HEK293 (cell line): ENCODE measurements at regions not wholly inside any gene's neighbourhood (a gene's known extent, or its start where the extent isn't known, plus 50 kb on each side); places are given as distances from the start of the nearest gene placed in this dataset.
"Not testable (repeated sequence)": the region's sequence is repeated elsewhere in the genome, so short reads cannot be mapped to it uniquely, and the experiment has no call there.

Experiments used
- CTCF ChIA-PET: fragments of 350-600 bp; formaldehyde crosslinking; extraction: SDS; loops from one replicate; lab custom pipeline; 2021; ENCODE audit warnings: antibody characterized with exemption; lab: Yijun Ruan, JAX
- POLR2A ChIA-PET: fragments of 300-600 bp; formaldehyde crosslinking; extraction: SDS; loops from one replicate; lab custom pipeline; 2020; ENCODE audit warnings: antibody characterized with exemption, inconsistent platforms; lab: Yijun Ruan, JAX
- H3K27ac ChIP-seq: fragments of 200-500 bp; sonication (Bioruptor generic); 2 replicates; pipeline ENCODE4 v1.5.1; 2014; ENCODE audit warnings: low read depth, low read length, control low read depth, inconsistent platforms; ENCODE audit errors: extremely low read depth
- H3K36me3 ChIP-seq, 2 experiments: fragments of 200-500 bp in 1 of 2; sonication (Bioruptor generic) in 1 of 2; 1 replicate in 1 of 2; 2 replicates in 1 of 2; pipeline ENCODE4 v1.5.1; 2014 to 2017; ENCODE audit warnings: inconsistent platforms in 2 of 2, low read length in 2 of 2; ENCODE audit not compliant: control insufficient read depth in 2 of 2, insufficient read depth in 1 of 2
- H3K4me1 ChIP-seq: fragments of 200-500 bp; sonication (Bioruptor generic); 2 replicates; pipeline ENCODE4 v1.5.1; 2014; ENCODE audit warnings: mild to moderate bottlenecking, low read length, inconsistent platforms; ENCODE audit not compliant: control insufficient read depth, insufficient read depth
- H3K4me3 ChIP-seq: 2 replicates; pipeline ENCODE4 v1.5.1; 2011; ENCODE audit warnings: low read depth, mild to moderate bottlenecking, control low read depth, low read length, moderate library complexity
- H3K9me3 ChIP-seq: fragments of 200-500 bp; sonication (Bioruptor generic); 2 replicates; pipeline ENCODE4 v1.5.1; 2014; ENCODE audit warnings: low read depth, low read length, inconsistent platforms; ENCODE audit not compliant: control insufficient read depth, insufficient read depth
- GLIS1 ChIP-seq: fragments of 450-650 bp; formaldehyde crosslinking; IDR thresholded peaks from 2 replicates; pipeline ENCODE4 v1.5.1; 2016; ENCODE audit warnings: missing biosample characterization, missing genetic modification characterization
- KLF9 ChIP-seq: fragments of 450-650 bp; formaldehyde crosslinking; IDR thresholded peaks from 2 replicates; pipeline ENCODE4 v1.5.1; 2016; ENCODE audit warnings: missing biosample characterization, missing genetic modification characterization, low read depth
- MZF1 ChIP-seq: fragments of 450-650 bp; formaldehyde crosslinking; IDR thresholded peaks from 2 replicates; pipeline ENCODE4 v1.5.1; 2017; ENCODE audit warnings: missing biosample characterization, missing genetic modification characterization, borderline replicate concordance
- OSR2 ChIP-seq: fragments of 450-650 bp; formaldehyde crosslinking; IDR thresholded peaks from 2 replicates; pipeline ENCODE4 v1.5.1; 2016; ENCODE audit warnings: missing biosample characterization, missing genetic modification characterization
- SCRT1 ChIP-seq: fragments of 450-650 bp; formaldehyde crosslinking; IDR thresholded peaks from 2 replicates; pipeline ENCODE4 v1.5.1; 2016; ENCODE audit warnings: missing biosample characterization, missing genetic modification characterization, borderline replicate concordance
- SCRT2 ChIP-seq: fragments of 450-650 bp; formaldehyde crosslinking; IDR thresholded peaks from 2 replicates; pipeline ENCODE4 v1.5.1; 2016; ENCODE audit warnings: missing biosample characterization, missing genetic modification characterization
- SP7 ChIP-seq: fragments of 450-650 bp; formaldehyde crosslinking; IDR thresholded peaks from 2 replicates; pipeline ENCODE4 v1.5.1; 2016; ENCODE audit warnings: missing biosample characterization, missing genetic modification characterization
- ZBTB17 ChIP-seq: fragments of 450-650 bp; formaldehyde crosslinking; IDR thresholded peaks from 2 replicates; pipeline ENCODE4 v1.5.1; 2016; ENCODE audit warnings: missing biosample characterization, missing genetic modification characterization
- ZNF18 ChIP-seq: fragments of 450-650 bp; formaldehyde crosslinking; IDR thresholded peaks from 2 replicates; pipeline ENCODE4 v1.5.1; 2016; ENCODE audit warnings: missing biosample characterization, missing genetic modification characterization
- ZNF2 ChIP-seq: fragments of 450-650 bp; formaldehyde crosslinking; IDR thresholded peaks from 2 replicates; pipeline ENCODE4 v1.5.1; 2016; ENCODE audit warnings: missing biosample characterization, missing genetic modification characterization
- ZNF362 ChIP-seq: fragments of 450-650 bp; formaldehyde crosslinking; IDR thresholded peaks from 2 replicates; pipeline ENCODE4 v1.5.1; 2016; ENCODE audit warnings: missing biosample characterization, missing genetic modification characterization
- ZNF394 ChIP-seq: fragments of 450-650 bp; formaldehyde crosslinking; IDR thresholded peaks from 2 replicates; pipeline ENCODE4 v1.5.1; 2016; ENCODE audit warnings: missing biosample characterization, missing genetic modification characterization, mild to moderate bottlenecking, moderate library complexity, borderline replicate concordance
- ZNF600 ChIP-seq: fragments of 450-650 bp; formaldehyde crosslinking; IDR thresholded peaks from 2 replicates; pipeline ENCODE4 v1.5.1; 2016; ENCODE audit warnings: missing biosample characterization, missing genetic modification characterization
- ZNF639 ChIP-seq: fragments of 450-650 bp; formaldehyde crosslinking; IDR thresholded peaks from 2 replicates; pipeline ENCODE4 v1.5.1; 2016; ENCODE audit warnings: missing biosample characterization, missing genetic modification characterization
- ZXDB ChIP-seq: fragments of 450-650 bp; formaldehyde crosslinking; IDR thresholded peaks from 2 replicates; pipeline ENCODE4 v1.5.1; 2016; ENCODE audit warnings: missing biosample characterization, missing genetic modification characterization

GRCh38 chr16:21517263-21517662, 82.1 kb upstream of the METTL9 start:
- H3K9me3 ChIP-seq, H3K4me3 ChIP-seq, POLR2A ChIA-PET, CTCF ChIA-PET, H3K36me3 ChIP-seq, H3K27ac ChIP-seq: not testable (repeated sequence)
- peak; percentile 97 for TF ChIP-seq SCRT1
- TF ChIP-seq OSR2 (tag by site-specific recombination) = peak; percentile 66; the same call in 1 of the 2 replicates
- peak; percentile 33; the same call in 1 of the 2 replicates for TF ChIP-seq KLF9 (tag by site-specific recombination)
- TF ChIP-seq ZNF639 (tag by site-specific recombination) = peak; percentile 80; the same call in 1 of the 2 replicates
- 0 out of 2 replicates have a peak, but pooled peaks have one; percentile 35 for TF ChIP-seq ZNF18 (tag by site-specific recombination)
- peak; percentile 26; the same call in 1 of the 2 replicates for TF ChIP-seq ZBTB17 (tag by site-specific recombination)
- TF ChIP-seq ZNF394 (tag by site-specific recombination) = peak; percentile 82
- 0 out of 2 replicates have a peak, but pooled peaks have one; percentile 8 for TF ChIP-seq GLIS1 (tag by site-specific recombination)
- TF ChIP-seq ZNF2 = peak; percentile 60
- 0 out of 2 replicates have a peak, but pooled peaks have one; percentile 12 for TF ChIP-seq SP7 (tag by site-specific recombination)
- TF ChIP-seq SCRT2 (tag by site-specific recombination) = peak; percentile 79
- TF ChIP-seq ZXDB = peak; percentile 52
- peak; percentile 16 for TF ChIP-seq ZNF600
- peak; percentile 38; the same call in 1 of the 2 replicates for TF ChIP-seq ZNF362 (tag by site-specific recombination)
- H3K4me1 ChIP-seq = peaks cover 12% of the 10 kb centered on the region; the same call in 1 of the 2 replicates

- CTCF ChIA-PET, POLR2A ChIA-PET, H3K36me3 ChIP-seq, H3K9me3 ChIP-seq, H3K4me1 ChIP-seq: not testable (repeated sequence)
- Histone ChIP-seq H3K4me3 (peak overlapping the region; percentile 79), H3K27ac (peak overlapping the region; percentile 83)
- TF ChIP-seq ZNF639 (tag by site-specific recombination) = 0 out of 2 replicates have a peak, but pooled peaks have one; percentile 8
- TF ChIP-seq MZF1 (tag by site-specific recombination) = 0 out of 2 replicates have a peak, but pooled peaks have one; percentile 1
These were observed 79.8 kb upstream of the METTL9 start for GRCh38 chr16:21519361-21520133.
